ENCODE measurements at regions not wholly inside any gene's neighbourhood (a gene's known extent, or its start where the extent isn't known, plus 50 kb on each side); places are given as distances from the start of the nearest gene placed in this dataset.

- H3K27me3 ChIP-seq (ENCODE audit: control insufficient read depth, insufficient read depth, low read length) = no peaks in the 10 kb centered on the region
- no peaks in the 10 kb centered on the region for H3K4me1 ChIP-seq (ENCODE audit: control insufficient read depth, insufficient read depth, low read length)
- ATAC-seq = no peak
- H3K9me3 ChIP-seq (ENCODE audit: control insufficient read depth, insufficient read depth, low read length) = no peaks in the 10 kb centered on the region
- Mint-ChIP-seq H3K4me3 (no peak overlapping the region), H3K4me1 (no peaks in the 10 kb centered on the region), H3K9me3 (no peaks in the 10 kb centered on the region), H3K36me3 (no peaks in the 10 kb centered on the region), H3K27ac (no peak overlapping the region), H3K27me3 (ENCODE audit: low read depth in 2 of 2) (peaks cover 0 to 19% of the 10 kb centered on the region in 2 donors)
- WGBS (ENCODE audit: insufficient coverage) = 100% methylated on average over 2 of the region's 2 CpGs
- TF ChIP-seq CTCF (IDR thresholded peaks at IDR 0.05) = no peak
- no peak overlapping the region for H3K4me3 ChIP-seq (ENCODE audit: low read length)
- intact Hi-C loops (cut with micrococcal nuclease) = no loop called here
- no peak overlapping the region for H3K27ac ChIP-seq (ENCODE audit: low read length)
- no peak for DNase-seq
- H3K36me3 ChIP-seq (ENCODE audit: control insufficient read depth, insufficient read depth, low read length) = no peaks in the 10 kb centered on the region
Measured at GRCh38 chr1:13981142-13981541, 281.2 kb downstream of the PRDM2 start.

GRCh38 chr1:13983393-13983792, 283.4 kb downstream of the PRDM2 start:
- intact Hi-C loops (cut with micrococcal nuclease) = no loop called here
- H3K27me3 ChIP-seq (ENCODE audit: control insufficient read depth, insufficient read depth, low read length) = no peaks in the 10 kb centered on the region
- Mint-ChIP-seq H3K36me3 (no peaks in the 10 kb centered on the region), H3K27ac (no peak overlapping the region), H3K27me3 (ENCODE audit: low read depth in 2 of 2) (peaks cover 4 to 14% of the 10 kb centered on the region in 2 donors), H3K4me3 (no peak overlapping the region), H3K4me1 (no peaks in the 10 kb centered on the region), H3K9me3 (no peaks in the 10 kb centered on the region)
- no peak for TF ChIP-seq CTCF (IDR thresholded peaks at IDR 0.05)
- WGBS (ENCODE audit: insufficient coverage) = 93% methylated on average over 17 of the region's 17 CpGs
- no peaks in the 10 kb centered on the region for H3K9me3 ChIP-seq (ENCODE audit: control insufficient read depth, insufficient read depth, low read length)
- H3K4me3 ChIP-seq (ENCODE audit: low read length) = no peak overlapping the region
- DNase-seq (no peak), ATAC-seq (no peak)
- H3K27ac ChIP-seq (ENCODE audit: low read length) = no peak overlapping the region
- no peaks in the 10 kb centered on the region for H3K4me1 ChIP-seq (ENCODE audit: control insufficient read depth, insufficient read depth, low read length)
- H3K36me3 ChIP-seq (ENCODE audit: control insufficient read depth, insufficient read depth, low read length) = no peaks in the 10 kb centered on the region

GRCh38 chr1:13990939-13991338, 291.0 kb downstream of the PRDM2 start:
- WGBS (ENCODE audit: insufficient coverage) = 73% methylated on average over 4 of the region's 5 CpGs
- no peaks in the 10 kb centered on the region for H3K4me1 ChIP-seq (ENCODE audit: control insufficient read depth, insufficient read depth, low read length)
- H3K27me3 ChIP-seq (ENCODE audit: control insufficient read depth, insufficient read depth, low read length) = no peaks in the 10 kb centered on the region
- H3K36me3 ChIP-seq (ENCODE audit: control insufficient read depth, insufficient read depth, low read length) = no peaks in the 10 kb centered on the region
- H3K9me3 ChIP-seq (ENCODE audit: control insufficient read depth, insufficient read depth, low read length) = no peaks in the 10 kb centered on the region
- peaks cover 20 to 45% of the 10 kb centered on the region in 2 donors for H3K27me3 Mint-ChIP-seq (ENCODE audit: low read depth in 2 of 2)
- no peak overlapping the region for H3K4me3 ChIP-seq (ENCODE audit: low read length)
- ATAC-seq (no peak), DNase-seq (no peak)
- no peaks in the 10 kb centered on the region for H3K36me3 Mint-ChIP-seq
- H3K27ac Mint-ChIP-seq = no peak overlapping the region
- peaks cover 2 to 3% of the 10 kb centered on the region in 2 donors for H3K9me3 Mint-ChIP-seq
- no peak overlapping the region for H3K27ac ChIP-seq (ENCODE audit: low read length)
- no peak overlapping the region for H3K4me3 Mint-ChIP-seq
- H3K4me1 Mint-ChIP-seq = no peaks in the 10 kb centered on the region
- intact Hi-C loops (cut with micrococcal nuclease) = no loop called here
- no peak for TF ChIP-seq CTCF (IDR thresholded peaks at IDR 0.05)

GRCh38 chr1:13992489-13993285, 292.7 kb downstream of the PRDM2 start:
- DNase-seq = no peak
- Histone ChIP-seq H3K4me1 (ENCODE audit: control insufficient read depth, insufficient read depth, low read length) (no peaks in the 10 kb centered on the region), H3K27ac (ENCODE audit: low read length) (no peak overlapping the region), H3K36me3 (ENCODE audit: control insufficient read depth, insufficient read depth, low read length) (no peaks in the 10 kb centered on the region), H3K27me3 (ENCODE audit: control insufficient read depth, insufficient read depth, low read length) (no peaks in the 10 kb centered on the region), H3K4me3 (ENCODE audit: low read length) (no peak overlapping the region), H3K9me3 (ENCODE audit: control insufficient read depth, insufficient read depth, low read length) (no peaks in the 10 kb centered on the region)
- no peak for TF ChIP-seq CTCF (IDR thresholded peaks at IDR 0.05)
- no peak for ATAC-seq
- H3K27me3 Mint-ChIP-seq (ENCODE audit: low read depth in 2 of 2) = peaks cover 16 to 37% of the 10 kb centered on the region in 2 donors
- no peaks in the 10 kb centered on the region for H3K4me1 Mint-ChIP-seq
- peaks cover 5 to 7% of the 10 kb centered on the region in 2 donors for H3K9me3 Mint-ChIP-seq
- H3K36me3 Mint-ChIP-seq = no peaks in the 10 kb centered on the region
- no peak overlapping the region for H3K4me3 Mint-ChIP-seq
- intact Hi-C loops (cut with micrococcal nuclease) = no loop called here
- 51% methylated on average over 4 of the region's 5 CpGs for WGBS (ENCODE audit: insufficient coverage)
- no peak overlapping the region for H3K27ac Mint-ChIP-seq
